SJSA1 (cell line): ENCODE measurements at regions not wholly inside any gene's neighbourhood (a gene's known extent, or its start where the extent isn't known, plus 50 kb on each side); places are given as distances from the start of the nearest gene placed in this dataset.

Experiments
- DNase-seq, 2 experiments: peaks; one replicate each; pipeline ENCODE4 v3.0.0-alpha.2; 2015 to 2020; ENCODE audit warnings: low spot score in 2 of 2, low read depth in 1 of 2
- H3K27ac ChIP-seq: fragments of 250-450 bp; sonication (Bioruptor Pico); 2 replicates; pipeline ENCODE4 v1.5.1; 2020; ENCODE audit warnings: mild to moderate bottlenecking, moderate library complexity
- H3K27me3 ChIP-seq: fragments of 250-450 bp; sonication (Bioruptor Pico); replicated peaks from 2 replicates; pipeline ENCODE4 v1.5.1; 2020; ENCODE audit warnings: mild to moderate bottlenecking, moderate library complexity
- H3K36me3 ChIP-seq: fragments of 250-450 bp; sonication (Bioruptor Pico); 2 replicates; pipeline ENCODE4 v1.5.1; 2020; ENCODE audit warnings: mild to moderate bottlenecking
- H3K4me1 ChIP-seq: fragments of 250-450 bp; sonication (Bioruptor Pico); replicated peaks from 2 replicates; pipeline ENCODE4 v1.6.1; 2021; ENCODE audit warnings: mild to moderate bottlenecking
- H3K4me3 ChIP-seq: fragments of 250-450 bp; sonication (Bioruptor Pico); 2 replicates; pipeline ENCODE4 v1.5.1; 2020; ENCODE audit warnings: mild to moderate bottlenecking
- H3K9me3 ChIP-seq: fragments of 250-450 bp; sonication (Bioruptor Pico); replicated peaks from 2 replicates; pipeline ENCODE4 v1.5.1; 2020; ENCODE audit warnings: mild to moderate bottlenecking

DNA sequence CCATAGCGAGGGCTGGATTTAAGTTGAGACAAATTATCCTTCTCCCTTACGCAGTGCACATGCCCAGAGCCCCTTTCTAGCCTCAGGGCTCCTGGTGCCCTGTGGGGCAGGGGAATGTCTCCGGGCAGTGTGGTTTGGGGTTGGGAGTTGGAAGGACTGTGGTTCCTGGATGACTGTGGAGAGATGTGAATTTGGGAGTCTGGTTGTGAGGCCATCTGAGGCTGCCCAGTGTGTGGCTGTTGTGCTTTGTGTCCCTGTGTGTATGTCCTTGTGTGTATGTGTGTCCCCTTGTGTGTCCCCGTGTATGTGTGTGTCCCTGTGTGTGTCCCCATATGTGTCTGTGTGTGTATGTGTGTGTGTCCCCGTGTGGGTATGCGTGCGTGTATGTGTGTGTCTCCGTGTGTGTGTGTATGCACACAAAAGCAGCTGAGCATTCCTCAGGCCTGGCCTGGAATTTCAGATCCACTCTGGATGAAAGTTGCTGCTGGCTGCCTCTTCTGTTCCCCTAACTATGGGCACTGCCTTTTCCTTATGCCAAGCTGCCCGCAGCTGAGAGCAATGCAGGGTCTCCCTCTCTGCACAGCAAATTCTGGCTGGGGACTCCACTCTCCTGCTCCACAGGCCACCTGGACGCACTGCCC is 65.4 kb downstream of the UBIAD1 start:
- DNase-seq = no peak
- Histone ChIP-seq H3K36me3 (no peaks in the 10 kb centered on the region), H3K27me3 (peaks cover 35% of the 10 kb centered on the region), H3K4me3 (no peak overlapping the region), H3K4me1 (no peaks in the 10 kb centered on the region), H3K27ac (no peak overlapping the region), H3K9me3 (no peaks in the 10 kb centered on the region)

DNA sequence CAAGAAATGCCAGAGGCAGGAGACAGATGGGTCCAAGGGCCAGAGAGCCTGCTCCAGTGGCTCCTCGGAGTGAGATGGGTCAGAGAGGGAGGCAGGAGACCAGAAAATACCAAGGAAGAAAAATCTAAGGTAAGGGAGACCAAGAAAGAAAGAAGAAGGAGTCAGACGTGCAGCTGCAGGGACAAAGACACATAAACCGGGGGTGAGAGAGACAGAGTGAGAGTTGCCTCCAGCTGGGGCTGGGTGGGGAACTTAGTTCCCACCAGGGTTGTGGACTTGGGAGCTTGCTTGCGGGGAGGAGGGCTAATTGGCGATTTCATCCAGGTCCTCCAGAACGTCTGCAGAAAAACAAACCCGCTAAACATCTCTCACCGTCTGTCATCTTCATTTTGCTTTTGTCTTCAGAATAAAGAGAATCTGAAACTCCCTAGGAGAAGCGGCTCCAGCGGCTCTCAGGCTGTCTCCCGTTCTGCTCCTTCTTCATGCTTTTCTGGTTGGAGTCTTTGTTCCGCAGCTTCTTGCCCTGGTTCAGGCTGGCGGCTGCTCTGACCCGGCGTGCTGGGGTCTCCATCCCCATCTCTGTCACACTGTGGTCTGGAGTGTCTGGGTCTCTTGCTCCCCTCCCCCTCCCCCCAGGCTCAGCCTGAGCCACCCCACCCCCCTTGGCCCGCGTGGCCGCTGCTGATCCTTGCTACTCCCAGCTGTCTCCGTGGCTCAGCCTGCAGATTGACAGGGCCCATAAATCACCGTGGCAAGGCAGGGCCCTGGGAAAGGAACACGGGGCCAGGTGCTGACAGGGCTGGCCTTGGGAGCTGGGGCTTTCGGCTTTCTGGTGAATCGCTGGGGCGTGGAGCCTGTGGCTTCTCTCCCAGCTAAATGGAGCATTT is 66.6 kb downstream of the UBIAD1 start:
- Histone ChIP-seq H3K27me3 (peaks cover 37% of the 10 kb centered on the region), H3K36me3 (no peaks in the 10 kb centered on the region), H3K4me3 (no peak overlapping the region), H3K27ac (no peak overlapping the region), H3K9me3 (no peaks in the 10 kb centered on the region), H3K4me1 (no peaks in the 10 kb centered on the region)
- no peak for DNase-seq

DNA sequence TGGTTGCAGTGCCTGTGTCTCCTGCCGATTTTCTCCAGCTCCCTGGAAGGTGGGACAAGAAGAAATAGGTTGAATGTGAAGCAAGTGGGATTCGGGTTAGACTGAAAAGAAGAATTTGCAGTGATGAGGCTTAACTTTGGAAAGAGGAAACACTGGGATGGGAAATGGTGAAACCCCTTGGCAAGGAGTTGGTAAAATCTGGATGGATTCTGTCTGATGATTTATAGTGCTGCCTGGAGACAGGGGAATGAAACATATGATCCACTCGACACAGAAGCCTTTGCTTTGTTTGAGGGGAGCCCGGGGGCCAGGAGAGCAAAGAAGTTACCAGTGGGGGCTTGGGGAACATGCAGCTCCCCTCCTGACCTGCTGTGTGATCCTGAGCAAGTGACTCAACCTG is 67.2 kb downstream of the UBIAD1 start:
- H3K36me3 ChIP-seq = no peaks in the 10 kb centered on the region
- no peak for DNase-seq
- no peak overlapping the region for H3K4me3 ChIP-seq
- H3K9me3 ChIP-seq = no peaks in the 10 kb centered on the region
- no peaks in the 10 kb centered on the region for H3K4me1 ChIP-seq
- no peak overlapping the region for H3K27ac ChIP-seq
- H3K27me3 ChIP-seq = peaks cover 44% of the 10 kb centered on the region

DNA sequence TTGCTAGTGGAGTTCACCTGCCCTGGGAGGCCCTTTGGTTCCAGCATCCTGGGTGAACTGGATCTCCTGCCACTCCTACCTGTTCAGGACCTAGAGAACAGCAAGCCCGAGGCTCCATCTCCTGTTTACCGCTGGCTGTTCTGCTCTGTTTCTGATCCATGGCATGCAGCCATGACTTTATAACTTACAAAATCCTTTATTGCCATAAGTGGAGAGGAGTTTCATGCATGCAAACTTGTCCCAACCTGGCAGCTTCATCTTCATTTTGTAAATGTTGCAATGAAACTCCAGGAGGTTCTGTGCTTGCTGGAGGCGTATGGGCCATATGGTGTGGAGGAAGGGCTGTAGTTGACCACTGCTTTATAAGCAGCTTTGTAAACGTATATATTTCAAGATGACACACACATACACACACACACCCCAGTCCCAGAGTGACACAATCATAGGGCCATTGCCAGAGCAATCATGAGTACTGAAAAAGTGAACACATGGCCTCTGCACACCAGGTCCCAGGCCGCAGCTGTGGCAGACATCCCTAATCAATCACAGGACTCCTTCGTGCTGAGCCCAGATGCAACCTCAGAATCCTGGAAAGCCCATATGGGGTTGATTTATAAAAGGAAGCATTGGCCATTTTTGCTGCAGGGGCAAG is 69.0 kb downstream of the UBIAD1 start:
- H3K27me3 ChIP-seq = peaks cover 59% of the 10 kb centered on the region
- H3K4me3 ChIP-seq = no peak overlapping the region
- no peaks in the 10 kb centered on the region for H3K36me3 ChIP-seq
- no peak overlapping the region for H3K27ac ChIP-seq
- no peaks in the 10 kb centered on the region for H3K9me3 ChIP-seq
- no peaks in the 10 kb centered on the region for H3K4me1 ChIP-seq
- DNase-seq = no peak

DNA sequence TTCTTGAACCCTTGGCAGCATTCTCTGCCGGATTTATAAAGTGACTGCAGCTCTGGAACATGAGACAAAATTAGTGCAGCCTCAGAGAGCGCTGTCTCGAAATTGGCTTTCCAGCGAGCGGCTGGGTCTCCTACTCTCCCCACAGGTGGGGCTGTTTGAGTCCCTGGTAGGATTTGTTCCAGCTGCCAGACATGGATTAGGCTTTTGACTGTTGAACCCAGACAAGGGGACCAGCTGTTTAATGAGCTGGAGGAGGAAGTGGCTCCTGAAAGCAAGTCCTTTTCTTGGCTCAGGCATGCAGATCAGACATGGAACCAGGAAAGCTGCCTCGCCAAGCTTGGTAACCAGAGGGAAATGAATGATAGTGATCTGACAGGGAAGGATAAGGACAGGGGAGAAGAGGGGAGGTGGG is 69.6 kb downstream of the UBIAD1 start:
- peaks cover 63% of the 10 kb centered on the region for H3K27me3 ChIP-seq
- H3K27ac ChIP-seq = no peak overlapping the region

DNA sequence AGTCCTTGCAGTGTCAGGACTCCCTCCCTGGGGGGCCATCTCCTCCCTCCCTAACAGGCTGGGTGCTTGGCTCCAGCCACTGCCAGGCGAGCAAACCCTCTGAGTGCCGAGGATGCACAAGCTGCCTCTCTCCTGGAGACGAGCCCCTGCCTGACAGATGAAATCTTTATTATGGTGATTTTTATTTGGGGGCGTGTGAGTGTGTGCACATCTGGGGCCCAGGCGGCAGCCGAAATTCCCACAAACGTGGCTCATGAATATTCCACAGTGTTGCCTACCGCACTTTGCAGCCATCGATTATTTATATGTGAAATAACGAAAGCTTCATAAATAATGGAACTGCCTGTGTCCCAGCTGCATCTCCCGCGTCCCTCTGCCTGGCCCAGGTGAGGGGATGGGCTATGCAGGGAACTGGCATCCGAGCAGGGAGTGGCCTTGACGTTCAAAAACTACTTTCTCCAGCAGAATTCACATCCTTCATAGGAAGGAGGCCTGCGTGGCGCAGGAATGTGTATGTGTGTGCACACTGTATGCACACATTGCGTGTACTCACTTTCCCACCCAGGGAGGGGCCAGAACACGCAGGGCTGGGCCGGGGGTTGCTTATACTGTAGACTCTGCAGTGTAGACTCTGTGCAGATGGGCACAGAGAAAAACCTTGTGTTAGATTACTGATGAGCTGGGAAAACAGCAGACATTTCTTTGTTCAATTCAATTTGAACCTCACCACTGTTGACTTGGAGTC is 73.1 kb downstream of the UBIAD1 start:
- Histone ChIP-seq H3K4me3 (no peak overlapping the region), H3K27me3 (peaks cover 63% of the 10 kb centered on the region)
- no peak for DNase-seq

More for the DNA sequence above, 69.6 kb downstream of the UBIAD1 start:
- H3K36me3 ChIP-seq = no peaks in the 10 kb centered on the region
- no peaks in the 10 kb centered on the region for H3K4me1 ChIP-seq
- no peak for DNase-seq
- H3K4me3 ChIP-seq = no peak overlapping the region
- H3K9me3 ChIP-seq = no peaks in the 10 kb centered on the region

DNA sequence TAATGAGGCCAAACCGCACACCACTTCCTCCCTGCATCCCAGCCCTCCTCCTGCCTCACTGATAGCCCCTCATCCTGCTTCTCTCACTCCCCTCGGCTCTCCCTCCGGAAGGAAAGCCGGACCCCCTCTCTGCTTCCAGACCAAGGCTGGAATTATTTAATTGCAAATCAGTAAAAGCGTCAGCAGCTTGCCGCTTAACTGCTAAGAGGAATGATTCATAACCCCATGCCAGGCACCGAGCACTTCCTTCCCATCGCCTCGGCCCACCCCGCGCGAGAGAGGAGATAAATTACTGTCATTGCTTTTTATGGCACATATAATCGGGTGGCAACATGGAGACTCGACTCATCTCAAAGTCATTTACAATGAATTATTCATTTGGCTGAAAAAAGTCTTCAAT is 77.3 kb downstream of the UBIAD1 start:
- DNase-seq = no peak
- Histone ChIP-seq H3K36me3 (no peaks in the 10 kb centered on the region), H3K27ac (no peak overlapping the region), H3K27me3 (peaks cover 54% of the 10 kb centered on the region), H3K4me3 (no peak overlapping the region), H3K9me3 (no peaks in the 10 kb centered on the region), H3K4me1 (no peaks in the 10 kb centered on the region)

More for the DNA sequence above, 73.1 kb downstream of the UBIAD1 start:
- no peaks in the 10 kb centered on the region for H3K36me3 ChIP-seq
- H3K4me1 ChIP-seq = no peaks in the 10 kb centered on the region
- no peak overlapping the region for H3K27ac ChIP-seq
- H3K9me3 ChIP-seq = no peaks in the 10 kb centered on the region

DNA sequence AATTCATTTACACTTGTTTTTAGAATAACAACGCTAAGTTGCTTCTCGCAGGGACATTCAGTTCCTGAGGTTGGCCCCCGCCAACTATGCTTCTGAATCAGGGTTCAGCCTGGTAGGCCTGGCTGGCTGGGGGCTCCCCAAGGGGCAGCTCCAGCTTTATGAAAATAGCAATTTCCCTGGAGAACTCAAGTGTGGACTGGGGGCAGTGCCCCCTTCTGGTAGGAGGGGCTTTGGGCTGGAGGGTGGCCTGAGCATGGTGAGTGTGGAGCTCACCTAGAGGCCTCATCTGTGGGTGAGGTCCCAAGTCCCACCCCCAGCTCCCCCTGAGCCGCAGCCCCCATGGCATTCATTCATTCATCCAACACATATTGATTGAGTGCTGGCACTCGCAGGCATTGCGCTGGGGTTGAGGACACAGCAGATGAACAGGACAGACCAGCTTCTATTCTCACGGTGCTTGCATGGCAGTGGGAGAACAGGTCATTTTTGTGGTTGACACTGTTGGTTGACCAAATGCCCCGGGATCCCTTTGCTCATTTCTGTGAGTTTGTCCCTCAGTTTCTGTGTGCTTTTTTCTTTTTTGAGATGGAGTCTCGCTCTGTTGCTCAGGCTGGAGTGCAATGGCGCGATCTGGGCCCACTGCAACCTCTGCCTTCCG is 79.2 kb downstream of the UBIAD1 start:
- Histone ChIP-seq H3K27me3 (peaks cover 52% of the 10 kb centered on the region), H3K9me3 (no peaks in the 10 kb centered on the region)
- no peak for DNase-seq

DNA sequence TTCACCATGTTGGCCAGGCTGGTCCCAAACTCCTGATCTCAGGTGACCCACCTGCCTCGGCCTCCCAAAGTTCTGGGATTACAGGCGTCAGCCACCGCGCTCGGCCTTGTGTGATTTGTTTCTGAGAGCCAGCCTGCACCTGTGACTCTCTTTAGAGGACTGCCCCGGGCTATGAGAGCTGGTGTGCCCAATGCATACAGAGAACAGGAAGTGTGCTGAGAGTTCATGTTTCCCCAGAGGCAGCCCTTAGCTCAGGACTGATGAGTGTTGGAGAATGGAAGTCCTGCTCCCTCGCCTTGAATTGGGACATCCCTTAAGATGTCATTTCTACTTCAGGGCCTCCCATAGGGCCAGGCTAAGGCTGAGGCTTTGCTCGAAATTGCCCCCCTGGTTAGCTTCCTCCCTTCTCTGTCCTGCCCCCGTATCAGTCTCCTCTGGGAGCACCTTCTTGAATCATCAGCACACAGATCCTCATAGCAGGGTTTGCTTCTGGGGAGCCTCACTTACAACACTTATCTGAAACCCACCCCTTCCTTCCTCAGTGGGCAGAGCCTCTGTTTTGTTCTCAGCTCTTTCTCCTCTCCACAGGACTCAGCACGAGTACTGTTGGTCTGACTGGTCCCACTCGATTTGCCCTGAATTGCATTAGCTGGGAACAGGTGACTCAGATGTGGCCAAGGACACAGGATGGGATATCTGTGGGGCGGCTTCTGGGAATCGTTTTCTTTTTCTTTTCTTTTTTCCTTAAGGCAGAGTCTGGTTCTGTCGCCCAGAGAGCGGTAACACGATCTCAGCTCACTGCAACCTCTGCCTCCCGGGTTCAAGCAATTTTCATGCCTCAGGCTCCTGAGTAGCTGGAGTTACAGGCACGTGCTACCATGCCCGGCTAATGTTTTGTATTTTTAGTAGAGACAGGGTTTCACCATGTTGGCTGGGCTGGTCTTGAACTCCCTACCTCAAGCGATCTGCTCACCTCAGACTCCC is 80.1 kb downstream of the UBIAD1 start:
- no peaks in the 10 kb centered on the region for H3K36me3 ChIP-seq
- no peak overlapping the region for H3K4me3 ChIP-seq
- no peak overlapping the region for H3K27ac ChIP-seq
- H3K4me1 ChIP-seq = no peaks in the 10 kb centered on the region
- no peak for DNase-seq
- H3K27me3 ChIP-seq = peaks cover 55% of the 10 kb centered on the region
- no peaks in the 10 kb centered on the region for H3K9me3 ChIP-seq

More for the DNA sequence above, 79.2 kb downstream of the UBIAD1 start:
- H3K4me3 ChIP-seq = no peak overlapping the region
- no peaks in the 10 kb centered on the region for H3K4me1 ChIP-seq
- H3K36me3 ChIP-seq = no peaks in the 10 kb centered on the region
- H3K27ac ChIP-seq = no peak overlapping the region

DNA sequence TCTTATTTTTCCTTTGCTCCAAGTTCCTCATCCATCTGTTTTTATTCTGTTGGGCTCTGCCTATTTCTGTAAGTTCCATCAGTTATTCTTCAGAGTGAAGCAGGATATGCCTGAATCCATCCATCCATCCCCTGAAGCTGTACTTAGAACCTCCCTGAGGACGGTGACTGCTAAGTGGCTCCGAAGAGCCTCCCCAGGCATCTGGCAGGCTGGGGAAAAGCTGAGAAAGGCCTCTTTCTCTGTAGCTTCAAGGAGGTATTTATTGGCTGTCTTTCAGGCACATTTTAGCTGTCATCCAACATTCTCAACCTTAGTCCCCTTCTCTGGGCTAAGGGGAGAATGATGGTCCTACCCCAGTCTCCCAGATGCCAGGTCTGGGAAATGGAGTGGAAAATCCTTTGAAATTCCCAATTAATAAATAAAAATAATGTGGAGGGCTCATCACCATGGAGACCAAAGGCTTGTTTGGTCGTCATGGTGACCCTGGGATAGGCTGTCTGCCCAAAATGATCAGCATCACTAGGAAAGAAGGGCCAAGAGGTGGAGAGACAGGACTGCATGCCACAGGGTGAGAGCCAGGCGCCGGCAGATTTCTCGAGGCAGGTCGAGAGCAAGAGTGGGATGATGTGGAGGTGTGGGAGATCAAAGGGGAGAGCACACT is 82.0 kb downstream of the UBIAD1 start:
- no peak for DNase-seq
- Histone ChIP-seq H3K27me3 (peaks cover 58% of the 10 kb centered on the region), H3K27ac (no peak overlapping the region), H3K4me3 (no peak overlapping the region), H3K9me3 (no peaks in the 10 kb centered on the region), H3K4me1 (no peaks in the 10 kb centered on the region), H3K36me3 (no peaks in the 10 kb centered on the region)

DNA sequence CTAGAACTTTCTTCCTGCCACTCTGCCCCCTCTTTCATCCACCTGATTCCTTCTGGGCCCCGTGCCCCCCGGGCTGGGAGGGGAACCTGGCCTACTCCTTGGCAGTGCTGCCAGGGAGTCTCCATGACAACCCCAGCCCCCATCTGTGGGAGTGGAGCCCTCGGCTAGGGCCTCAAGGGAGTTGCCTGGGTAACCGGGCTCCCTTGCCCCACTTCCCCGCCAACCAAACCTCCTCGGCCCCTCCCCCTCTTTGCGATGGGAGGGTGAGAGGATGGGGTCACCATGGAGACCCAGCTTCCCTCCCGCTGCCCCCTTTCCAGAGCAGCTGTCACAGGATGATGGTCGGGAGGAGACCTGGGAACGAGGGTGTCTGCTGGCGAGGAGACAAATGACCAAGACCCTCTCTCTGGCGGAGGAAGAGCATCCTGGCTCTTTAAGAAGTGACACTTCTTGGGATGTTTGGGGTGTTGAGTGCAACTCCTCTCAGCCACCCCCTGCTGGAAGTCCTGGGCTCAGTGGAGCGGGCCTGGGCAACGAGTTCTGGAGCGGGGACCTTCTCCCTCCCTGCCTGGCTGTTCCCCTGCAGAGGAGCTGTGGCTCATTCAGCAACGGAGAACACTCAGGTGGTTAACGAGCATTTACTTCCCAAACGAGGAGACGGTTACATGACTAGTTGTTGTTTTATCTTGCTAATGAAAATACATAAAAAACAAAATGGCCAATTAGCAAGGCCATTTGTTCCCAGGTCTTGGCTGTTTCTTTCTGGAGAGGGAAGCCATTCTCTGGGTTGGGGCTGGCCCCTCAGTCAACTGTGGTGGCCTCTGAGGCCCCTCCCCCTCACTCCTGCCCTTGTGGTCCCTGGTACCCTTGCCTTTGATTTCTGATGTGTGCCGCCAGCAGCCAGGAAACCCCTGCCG is 82.8 kb downstream of the UBIAD1 start:
- Histone ChIP-seq H3K4me3 (no peak overlapping the region), H3K27ac (no peak overlapping the region), H3K9me3 (no peaks in the 10 kb centered on the region), H3K4me1 (no peaks in the 10 kb centered on the region), H3K27me3 (peaks cover 57% of the 10 kb centered on the region), H3K36me3 (no peaks in the 10 kb centered on the region)
- no peak for DNase-seq
